ENCODE measurements at regions not wholly inside any gene's neighbourhood (a gene's known extent, or its start where the extent isn't known, plus 50 kb on each side); places are given as distances from the start of the nearest gene placed in this dataset.
A peak's percentile ranks its signal among the peaks of the same experiment; 100 is the strongest.

GRCh38 chr12:102781117-102781516 is 135.9 kb downstream of the PAH start:
- DNase-seq = no peak

DNA sequence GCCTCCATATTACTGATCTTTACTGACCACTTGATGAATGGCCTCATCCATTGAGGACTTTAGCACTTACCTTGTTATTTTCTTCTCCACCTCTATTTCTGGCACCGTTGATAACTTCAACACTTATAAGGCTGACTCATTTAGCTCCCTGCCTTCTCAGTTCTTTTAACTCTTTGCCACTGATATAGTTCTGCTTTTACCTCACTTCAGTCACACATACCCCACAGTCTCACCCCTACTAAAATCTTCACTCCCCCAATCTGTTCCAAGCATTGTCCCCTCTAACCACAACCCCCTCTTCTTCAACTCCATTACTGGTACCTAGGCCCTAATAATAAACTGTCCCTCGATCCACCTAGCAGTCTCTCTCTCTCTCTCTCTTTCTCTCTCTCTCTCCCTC is 141.0 kb downstream of the PAH start:
- DNase-seq = no peak

DNA sequence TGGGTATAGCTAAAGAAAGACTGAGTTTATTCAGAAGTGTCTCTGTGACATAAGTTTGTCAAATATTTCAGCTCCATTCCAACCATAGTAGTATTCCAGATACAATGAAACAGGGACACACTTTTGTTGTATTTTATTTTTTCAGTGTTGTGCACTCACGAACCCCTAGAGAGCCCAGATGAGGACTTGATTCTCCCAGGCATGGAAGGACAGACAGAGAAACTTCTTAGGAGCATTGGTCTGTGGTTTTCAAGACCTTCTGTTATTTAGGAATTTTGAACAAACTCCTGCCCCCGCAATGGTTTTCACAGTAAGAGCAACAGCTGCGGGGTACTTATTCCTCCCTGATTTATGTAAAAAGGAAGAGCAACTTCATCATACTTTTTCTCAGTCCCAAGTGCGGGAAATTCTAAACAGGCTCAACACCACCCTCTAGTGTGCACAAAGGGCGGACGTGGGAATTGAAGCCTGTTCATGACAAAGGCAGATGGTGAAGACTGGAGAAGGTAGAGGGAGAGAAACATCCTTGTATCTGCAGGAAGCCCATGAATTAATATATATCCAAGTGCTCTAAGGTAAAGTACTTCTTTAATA is 147.6 kb downstream of the PAH start:
- DNase-seq = peak; percentile 52 to 80 (median 79)

DNA sequence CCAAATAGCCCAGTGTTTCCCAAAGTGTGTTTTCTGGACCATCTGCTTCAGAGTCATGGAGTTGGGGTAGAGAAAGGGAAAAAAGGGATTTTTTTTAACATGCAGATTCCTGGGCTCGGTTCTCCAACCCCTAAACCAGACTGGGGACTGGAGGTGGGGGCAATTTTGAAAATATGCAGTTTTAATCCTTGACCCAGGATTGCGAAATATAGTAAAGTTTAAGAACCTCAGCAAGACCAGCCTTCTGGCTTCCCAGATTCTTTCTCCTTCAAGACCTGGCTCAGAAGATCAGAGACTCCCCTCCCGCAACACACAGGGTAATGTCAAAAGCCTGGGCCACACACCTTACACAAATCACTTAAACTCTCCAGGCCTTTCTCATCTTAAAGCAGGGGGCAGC is 150.1 kb downstream of the PAH start:
- no peak for DNase-seq

DNA sequence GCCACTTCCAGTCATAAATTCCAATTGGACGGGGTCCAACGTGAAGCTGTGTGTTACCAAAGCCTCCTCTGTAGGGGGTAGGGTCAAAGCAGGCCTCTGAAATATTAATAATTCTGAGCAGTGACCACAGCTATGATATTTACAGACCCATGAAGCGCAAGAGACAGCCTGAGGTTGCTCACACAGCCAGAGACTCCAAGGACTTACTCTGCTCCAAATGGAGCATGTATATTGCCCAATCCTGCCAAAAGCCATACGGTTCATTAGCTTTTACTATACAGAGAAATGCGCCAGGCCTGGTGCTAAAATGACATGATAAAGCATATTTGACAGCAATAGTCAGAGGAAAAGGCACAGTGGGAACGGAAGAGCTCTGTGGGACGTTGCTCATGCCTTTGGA is 151.3 kb downstream of the PAH start:
- DNase-seq = no peak

GRCh38 chr12:102763471-102763870 is 153.6 kb downstream of the PAH start:
- no peak for DNase-seq

DNA sequence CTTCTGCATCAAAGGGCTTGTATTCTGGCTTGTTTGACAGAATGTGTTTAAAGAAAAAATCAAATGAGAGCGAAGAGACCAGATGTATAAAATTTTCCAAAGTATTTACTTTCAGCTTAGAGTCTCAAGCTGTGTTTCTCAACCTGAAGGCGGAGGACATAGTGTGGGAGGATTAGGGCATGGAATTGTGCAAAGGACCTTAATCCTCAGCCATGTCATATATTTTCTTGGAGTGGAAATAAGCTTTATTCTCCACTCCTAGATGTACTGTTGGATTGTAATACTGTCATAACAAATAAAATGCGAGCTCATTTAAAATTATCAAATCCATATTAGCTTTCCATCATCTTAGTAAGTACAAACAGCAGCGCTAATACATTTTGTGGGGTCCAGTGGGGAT is 154.0 kb downstream of the PAH start:
- DNase-seq = no peak

DNA sequence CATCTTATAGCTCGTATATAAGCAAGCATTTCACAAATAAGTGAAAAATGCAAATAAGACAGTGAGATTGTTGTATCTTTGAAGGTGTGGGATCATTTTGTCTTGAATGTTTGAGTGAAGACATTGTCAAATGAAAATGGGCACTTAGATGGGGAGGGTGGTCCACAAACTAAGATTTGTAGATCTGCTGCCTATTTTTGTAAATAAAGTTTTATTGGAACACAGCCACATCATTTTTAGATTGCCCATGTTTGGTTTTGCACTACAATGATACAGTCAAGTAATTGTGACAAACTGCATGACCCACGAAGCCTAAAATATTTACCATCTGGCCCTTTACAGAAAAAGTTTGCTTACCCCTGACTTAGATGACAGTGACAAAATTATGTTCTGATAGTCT is 156.7 kb downstream of the PAH start:
- DNase-seq = no peak

DNA sequence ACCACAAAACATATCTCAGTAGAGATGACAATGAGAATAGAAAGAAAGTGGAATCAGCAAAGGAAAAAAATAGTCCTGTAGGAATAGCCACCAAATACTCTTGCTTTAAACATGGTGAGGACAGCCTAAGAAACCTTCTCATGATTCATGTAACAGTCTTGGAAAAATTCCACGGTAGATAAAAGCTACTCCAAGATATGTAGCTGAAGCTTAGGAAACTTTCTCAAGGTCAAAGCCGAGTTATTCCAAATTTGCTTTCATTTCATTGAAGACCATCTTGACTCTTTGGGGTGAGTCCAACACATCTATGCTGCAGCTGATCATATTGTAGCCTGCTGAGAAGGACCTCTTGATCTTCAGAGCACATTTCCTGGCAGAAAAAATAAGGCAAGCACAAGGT is 157.6 kb downstream of the PAH start:
- DNase-seq = no peak

DNA sequence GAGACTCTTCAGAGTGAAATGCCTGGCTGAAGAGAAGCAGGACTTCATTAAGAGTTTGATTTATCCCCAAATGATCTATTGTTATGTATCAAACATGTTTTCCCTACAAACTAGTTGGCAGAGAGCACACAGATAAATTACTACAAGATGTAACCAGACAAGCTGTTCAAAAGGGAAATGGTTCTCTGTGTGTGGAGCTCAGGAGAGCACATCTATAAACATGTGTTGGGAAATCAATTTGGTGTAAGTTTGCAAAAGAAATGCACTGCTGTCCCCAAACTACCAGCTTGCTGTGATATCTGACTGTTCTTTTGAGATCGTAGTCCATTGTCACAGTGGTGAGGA is 159.2 kb downstream of the PAH start:
- DNase-seq = no peak

GRCh38 chr12:102757154-102757881 is 159.7 kb downstream of the PAH start:
- no peak for DNase-seq

DNA sequence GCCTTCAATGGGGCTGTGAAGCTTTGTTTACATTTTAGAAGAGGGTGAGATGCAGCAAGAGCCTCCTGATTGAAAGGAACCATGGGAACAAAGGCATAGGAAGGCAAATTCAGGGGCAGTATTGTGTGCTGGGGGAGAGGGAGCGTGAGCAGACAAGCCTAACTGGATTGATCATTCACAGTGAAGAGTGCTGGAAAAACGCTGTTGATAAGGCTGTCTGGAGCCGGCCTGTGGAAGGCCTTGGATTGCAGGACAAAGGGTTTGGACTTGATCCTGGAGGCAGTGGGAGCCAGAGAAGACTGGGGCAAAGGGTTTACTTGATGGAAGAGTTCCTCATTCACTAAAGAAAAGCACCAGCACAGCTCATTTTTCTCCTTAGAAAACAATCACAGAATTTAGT is 160.5 kb downstream of the PAH start:
- DNase-seq = peak in 1 of 3 experiments; percentile 24

DNA sequence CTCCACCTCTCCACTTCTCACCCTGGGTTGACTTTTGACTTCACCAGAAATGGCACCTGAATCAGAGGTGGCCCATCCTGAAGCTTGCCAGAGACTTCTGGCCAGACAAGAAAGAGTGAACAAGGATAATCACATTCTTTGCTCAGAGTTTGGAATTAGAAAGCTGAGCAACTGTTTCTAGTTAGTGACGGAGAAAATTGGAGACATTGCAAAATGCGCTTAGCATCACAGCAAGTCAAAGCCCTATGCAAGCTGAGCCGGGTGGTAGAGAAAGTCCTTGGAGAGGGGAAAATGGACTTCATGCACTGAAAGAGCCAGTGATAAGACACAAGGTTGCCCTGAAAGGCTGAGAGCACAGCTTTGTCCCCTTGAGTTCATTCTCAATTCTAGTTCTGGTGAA is 161.8 kb downstream of the PAH start:
- DNase-seq = no peak

DNA sequence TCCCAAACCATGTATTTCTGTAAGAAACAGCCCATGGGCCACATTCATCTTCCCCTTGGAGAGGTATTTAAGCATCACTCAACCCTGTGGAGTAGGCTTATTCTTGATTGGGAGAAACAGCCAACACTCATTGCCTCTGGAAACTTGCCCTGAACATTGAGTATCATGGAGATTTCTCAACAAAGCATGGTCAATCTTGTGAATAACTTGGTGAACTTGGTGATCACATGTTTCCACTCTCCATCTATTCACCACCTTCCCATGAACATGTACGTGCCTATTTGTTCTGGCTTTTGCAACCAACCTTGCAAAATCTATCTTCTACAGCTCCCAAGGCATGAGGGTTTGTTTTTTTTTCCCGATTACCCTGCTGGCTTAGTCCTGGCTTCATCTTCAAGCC is 163.2 kb downstream of the PAH start:
- no peak for DNase-seq

GRCh38 chr12:102748704-102749103 is 168.3 kb downstream of the PAH start:
- DNase-seq = no peak

DNA sequence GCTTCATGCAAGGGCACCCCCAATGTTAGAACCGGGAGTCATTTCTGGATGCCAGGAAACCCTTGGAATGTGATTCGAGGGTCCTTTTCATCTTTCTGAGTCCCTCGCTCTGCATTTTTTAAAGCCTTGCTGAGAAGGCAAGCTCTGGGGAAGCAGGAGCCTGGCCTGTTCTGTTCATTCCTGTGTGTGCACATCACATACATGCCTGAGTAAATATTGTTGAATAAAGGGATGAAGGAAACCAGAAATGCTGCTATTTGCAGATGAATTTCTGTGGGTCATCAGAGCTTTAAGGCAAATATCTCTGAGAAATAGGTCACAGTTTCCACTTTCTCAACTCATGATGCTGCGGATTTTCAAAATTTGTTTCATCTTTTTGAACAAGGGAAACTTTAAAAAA is 170.1 kb downstream of the PAH start:
- no peak for DNase-seq

GRCh38 chr12:102745971-102746600 is 171.0 kb downstream of the PAH start:
- no peak for DNase-seq

DNA sequence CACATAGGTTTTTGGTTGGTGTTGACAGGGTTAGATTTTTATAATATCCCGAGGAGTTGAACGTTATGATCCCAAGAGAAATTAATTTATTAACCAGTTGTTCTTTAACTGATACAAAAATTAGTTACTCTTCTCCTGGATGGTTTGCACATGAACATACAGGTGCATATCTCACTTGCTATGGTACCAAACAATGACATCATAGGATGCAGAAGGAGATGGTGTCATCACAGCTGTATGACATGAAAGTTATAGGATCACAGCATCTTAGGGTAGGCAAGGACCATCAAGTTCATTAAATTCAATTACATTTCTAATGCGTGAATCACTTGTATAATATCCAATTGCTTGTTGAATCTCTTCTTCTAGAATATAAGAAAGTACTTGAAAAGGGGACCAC is 175.8 kb downstream of the PAH start:
- no peak for DNase-seq

- peak in 2 of 3 experiments; percentile 50 to 60 for DNase-seq
Observed at GRCh38 chr12:102740141-102740955, 176.7 kb downstream of the PAH start.

GRCh38 chr12:102736328-102736727 is 180.7 kb downstream of the PAH start:
- DNase-seq = no peak

- DNase-seq = no peak
Observed at GRCh38 chr12:102735104-102735503, 181.9 kb downstream of the PAH start.

GRCh38 chr12:102730996-102731395 is 186.0 kb downstream of the PAH start:
- no peak for DNase-seq

DNA sequence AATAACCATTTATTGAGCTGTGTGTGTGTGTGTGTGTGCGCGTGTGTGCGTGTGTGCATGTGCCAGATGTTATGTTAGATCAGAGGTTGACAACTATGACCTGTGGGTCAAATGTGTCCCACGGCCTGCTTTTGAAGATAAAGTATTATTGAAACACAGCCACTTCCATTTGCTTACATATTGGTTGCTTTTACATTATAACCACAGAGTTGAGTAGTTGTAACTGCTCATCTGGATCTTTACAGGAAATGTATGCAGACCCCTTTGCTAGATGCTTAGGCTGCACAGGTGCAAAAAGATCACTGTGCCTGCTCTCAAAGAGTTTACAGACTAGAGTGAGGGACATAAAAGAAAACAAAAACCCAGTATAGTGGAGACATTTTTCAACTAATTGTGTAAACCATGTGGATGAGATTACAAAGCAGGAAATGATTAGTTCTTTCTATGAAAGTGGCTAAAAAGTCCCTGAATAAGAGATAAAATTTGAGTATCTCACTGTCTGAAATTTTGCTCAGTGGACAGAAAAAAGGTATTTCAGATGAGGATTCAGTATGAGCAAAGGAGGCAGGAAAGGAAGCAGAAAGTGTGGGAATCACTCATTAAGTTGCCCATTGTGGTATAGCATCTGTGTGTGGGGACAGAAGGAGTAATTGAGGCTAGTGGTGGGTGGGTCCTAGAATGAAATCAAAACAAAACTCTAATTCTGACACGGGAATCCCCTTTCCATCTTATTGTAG is 188.4 kb downstream of the PAH start:
- no peak for DNase-seq
